ENCODE measurements at regions not wholly inside any gene's neighbourhood (a gene's known extent, or its start where the extent isn't known, plus 50 kb on each side); places are given as distances from the start of the nearest gene placed in this dataset.
"Not testable (repeated sequence)": the region's sequence is repeated elsewhere in the genome, so short reads cannot be mapped to it uniquely, and the experiment has no call there.

DNA sequence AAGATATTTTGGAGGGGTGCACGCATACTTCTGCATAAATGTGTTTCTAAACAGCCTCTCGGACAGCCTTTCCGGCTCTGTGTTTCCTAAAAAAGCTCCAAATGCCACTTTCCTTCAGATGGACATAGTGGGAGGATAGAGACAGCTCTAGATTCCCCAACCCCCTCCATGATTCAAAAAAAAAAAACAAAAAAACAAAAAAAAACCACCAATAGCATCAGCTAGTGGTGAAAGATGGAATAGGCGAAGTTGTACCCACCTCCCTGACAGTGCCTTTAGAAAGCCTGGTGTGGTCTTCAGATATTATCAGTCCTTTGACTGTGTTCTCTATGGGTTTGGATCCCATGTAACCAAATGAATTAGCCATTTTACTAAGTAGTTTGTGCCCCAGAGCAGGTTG is 94.1 kb downstream of the PHETA1 start:
- no peak for DNase-seq (ENCODE audit: low read depth in 3 of 3)

DNA sequence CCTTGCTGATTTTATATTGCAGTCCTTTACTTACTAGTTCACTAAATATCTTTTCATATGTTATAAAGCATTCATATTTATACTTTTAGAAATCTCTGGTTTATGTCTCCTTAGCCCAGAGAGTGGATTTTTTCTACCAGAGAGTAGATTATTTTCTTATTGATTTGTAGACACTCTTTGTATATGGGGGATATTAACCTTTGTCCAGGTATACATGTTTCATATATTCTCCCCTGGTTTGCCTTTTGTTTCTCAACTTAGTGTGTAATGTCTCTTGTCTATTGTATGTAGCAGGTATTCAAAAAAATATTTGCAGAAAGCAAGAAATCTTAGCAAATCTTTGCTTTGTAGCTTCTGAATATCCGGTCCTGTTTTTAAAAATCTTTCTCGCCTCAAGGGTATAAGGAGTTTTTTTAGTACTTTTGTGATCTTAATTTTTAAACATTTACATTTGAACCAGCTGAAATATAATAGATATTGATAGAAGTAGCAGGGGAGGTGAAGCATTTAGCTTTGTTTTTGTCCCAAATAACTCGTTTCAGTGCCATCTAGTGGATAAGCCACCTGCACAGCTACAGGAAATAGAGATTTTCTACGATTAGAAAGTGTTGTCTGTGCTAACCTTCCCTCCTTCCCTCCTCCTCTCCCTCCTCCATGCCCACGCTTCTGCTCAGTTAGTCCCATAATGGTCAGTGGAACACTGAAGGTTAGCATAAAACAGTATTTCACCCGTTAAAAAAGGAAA is 97.0 kb downstream of the PHETA1 start:
- no peak for DNase-seq (ENCODE audit: low read depth in 3 of 3)

GRCh38 chr12:111270774-111271173 is 98.1 kb downstream of the PHETA1 start:
- no peak for DNase-seq (ENCODE audit: low read depth in 3 of 3)

- no peak for DNase-seq (ENCODE audit: low read depth in 3 of 3)
Measured at GRCh38 chr12:111270239-111270638, 98.7 kb downstream of the PHETA1 start.

DNA sequence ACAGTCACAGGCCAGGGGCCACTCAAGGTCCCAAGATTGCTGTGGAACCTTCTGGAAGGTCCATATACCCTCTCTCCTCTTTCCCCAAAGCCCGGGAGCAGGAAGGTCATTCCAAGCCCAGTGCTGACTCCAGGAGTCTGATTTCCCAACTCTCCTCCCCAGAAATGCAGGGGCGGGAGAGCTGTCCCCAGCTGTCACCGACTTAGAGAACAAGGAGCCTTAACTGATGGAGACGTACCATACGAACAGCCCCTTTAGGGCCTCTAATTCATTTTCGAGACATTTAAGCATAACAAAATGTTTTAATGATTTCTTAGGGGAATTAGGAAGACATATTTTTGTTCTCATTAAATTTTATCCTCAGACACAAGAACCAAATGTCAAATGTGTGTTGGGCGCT is 99.2 kb downstream of the PHETA1 start:
- no peak for DNase-seq (ENCODE audit: low read depth in 3 of 3)

GRCh38 chr12:111268738-111269572 is 99.9 kb downstream of the PHETA1 start:
- DNase-seq (ENCODE audit: low read depth in 3 of 3): no peak

DNA sequence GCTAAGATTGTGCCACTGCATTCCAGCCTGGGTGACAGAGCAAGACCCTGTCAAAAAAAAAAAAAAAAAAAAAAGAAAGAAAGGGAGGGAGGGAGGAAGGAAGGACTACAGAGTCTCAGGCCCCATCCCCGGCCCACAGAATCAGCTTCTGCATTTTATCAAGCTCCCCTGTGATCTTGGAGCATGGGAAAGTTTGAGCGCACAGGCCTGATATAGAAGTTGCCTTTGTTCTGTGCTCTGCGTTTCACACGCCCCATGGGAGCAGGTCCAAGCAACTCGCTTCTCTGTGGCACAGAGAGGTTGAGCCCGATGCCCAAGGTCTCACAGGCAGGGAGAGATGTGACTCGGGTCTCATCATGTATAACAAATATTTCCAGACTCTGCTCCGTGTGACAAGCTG is 101.8 kb downstream of the PHETA1 start:
- DNase-seq (ENCODE audit: low read depth in 3 of 3): no peak

DNA sequence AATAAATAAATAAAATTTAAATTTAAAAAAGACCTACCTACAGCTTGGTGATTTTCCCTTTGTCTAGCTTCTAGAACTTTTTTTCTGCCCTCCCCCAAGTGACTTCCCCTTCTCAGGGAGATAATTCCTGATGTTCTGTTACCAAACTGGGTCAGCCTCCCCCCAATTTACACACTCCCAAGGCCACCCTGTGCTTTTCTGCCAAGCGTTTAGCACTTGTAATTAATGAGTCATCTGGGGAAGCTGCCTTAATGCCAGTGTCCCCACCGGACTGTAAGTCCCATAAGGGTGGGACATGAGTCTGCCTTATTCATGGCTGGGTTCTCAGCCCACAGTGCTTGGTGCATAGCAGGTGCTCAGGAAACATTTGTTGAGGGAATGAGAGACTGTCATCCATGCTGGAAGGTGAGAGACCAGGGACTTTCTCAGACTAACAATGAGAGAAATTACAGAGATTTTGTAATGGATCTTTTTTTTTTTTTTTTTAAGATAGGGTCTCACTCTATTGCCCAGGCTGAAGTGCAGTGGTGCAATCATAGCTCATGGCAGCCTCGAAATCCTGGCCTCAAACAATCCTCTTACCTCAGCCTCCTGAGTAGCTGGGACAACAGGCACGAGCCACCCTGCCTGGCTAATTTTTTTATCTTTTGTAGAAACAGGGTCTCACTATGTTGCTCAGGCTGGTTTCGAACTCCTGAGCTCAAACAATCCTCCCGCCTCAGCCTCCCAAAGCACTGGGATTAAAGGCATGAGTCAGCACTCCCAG is 106.8 kb downstream of the PHETA1 start:
- DNase-seq (ENCODE audit: low read depth in 3 of 3): no peak

GRCh38 chr12:111260732-111261131 is 108.2 kb downstream of the PHETA1 start:
- no peak for DNase-seq (ENCODE audit: low read depth in 3 of 3)

DNA sequence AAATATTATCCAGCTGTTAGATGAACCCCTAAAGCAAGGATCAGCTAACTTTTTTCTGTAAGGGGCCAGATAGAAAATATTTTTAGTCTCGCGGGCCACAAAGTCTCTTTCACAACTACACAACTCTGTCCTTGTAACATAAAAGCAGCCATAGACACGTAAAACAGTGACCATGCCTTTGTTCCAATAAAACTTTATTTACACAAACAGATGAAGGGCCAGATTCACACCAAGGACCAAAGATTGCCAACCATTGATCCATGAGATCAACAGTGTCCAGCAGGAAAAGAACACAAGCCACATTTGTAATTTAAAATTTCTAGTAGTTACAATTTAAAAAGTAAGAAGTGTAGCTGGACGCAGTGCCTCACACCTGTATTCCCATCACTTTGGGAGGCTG is 109.7 kb downstream of the PHETA1 start:
- no peak for DNase-seq (ENCODE audit: low read depth in 3 of 3)

DNA sequence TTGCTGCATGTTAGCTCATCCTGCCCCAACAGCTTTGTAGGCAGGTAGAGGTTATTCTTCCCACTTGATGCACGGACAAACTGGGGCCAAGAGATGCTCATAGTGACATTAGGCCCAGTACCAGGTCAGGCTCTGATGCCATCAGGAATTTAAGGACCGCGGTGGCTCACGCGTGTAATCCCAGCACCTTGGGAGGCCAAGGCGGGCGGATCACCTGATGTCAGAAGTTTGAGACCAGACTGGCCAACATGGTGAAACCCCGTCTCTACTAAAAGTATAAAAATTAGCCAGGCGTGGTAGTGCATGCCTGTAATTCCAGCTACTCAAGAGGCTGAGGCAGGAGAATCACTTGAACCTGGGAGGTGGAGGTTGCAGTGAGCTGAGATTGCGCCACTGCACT is 110.8 kb downstream of the PHETA1 start:
- not testable (repeated sequence) for DNase-seq (ENCODE audit: low read depth in 3 of 3)

DNA sequence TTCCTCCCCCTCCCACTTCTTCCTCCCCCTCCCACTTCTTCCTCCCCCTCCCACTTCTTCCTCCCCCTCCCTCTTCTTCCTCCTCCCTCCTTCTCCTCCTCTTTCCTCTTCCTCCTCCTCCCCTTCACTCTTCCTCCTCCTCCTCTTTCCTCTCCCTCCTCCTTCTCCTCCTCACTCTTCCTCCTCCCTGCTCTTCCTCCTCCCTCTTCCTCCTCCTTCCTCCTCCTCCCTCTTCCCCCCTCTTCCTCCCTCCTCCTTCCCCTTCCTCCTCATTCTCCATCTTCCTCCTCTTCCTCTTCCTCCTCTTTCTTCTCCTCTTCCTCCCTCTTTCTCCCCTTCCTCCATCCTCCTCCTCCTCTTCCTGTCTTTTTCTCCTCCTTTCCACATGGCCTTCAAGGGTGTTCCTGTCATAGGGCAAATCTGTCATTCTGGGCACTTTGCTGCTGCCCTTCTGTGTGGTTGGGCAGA is 111.4 kb downstream of the PHETA1 start:
- DNase-seq (ENCODE audit: low read depth in 3 of 3): no peak

DNA sequence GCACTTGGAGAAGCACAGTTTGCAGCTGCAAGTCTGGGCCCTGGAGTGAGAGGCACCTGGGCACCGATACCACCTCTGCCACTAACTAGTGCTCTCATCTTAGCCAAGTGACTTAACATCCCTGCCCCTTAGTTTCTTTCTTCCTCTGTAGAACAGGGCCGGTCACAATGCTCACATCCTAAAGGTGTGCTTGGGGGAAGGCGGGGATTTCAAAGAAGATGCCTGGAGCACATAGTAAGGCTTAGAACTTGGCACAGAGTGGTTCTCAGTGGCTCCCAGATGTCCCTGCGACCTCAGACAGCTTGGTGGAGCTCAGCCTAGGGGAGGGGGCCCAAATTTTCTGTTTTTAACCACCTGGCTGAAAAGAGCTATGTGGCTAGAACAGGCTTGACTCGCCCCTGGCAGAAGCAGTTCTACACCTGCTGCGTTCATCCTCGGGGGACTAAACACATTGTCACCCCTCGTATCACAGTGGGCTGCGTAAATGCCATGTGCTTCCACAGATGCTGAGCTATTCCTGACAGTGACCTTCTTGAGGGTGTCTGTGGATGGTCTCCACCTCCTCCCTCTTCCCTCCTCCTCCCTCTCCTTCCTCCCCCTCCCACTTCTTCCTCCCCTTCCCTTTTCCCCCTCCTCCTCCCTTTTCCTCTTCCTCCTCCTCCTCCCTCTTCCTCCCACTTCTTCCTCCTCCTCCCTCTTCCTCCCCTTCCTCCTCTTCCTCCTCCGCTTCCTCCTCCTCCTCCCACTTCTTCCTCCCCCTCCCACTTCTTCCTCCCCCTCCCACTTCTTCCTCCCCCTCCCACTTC is 112.1 kb downstream of the PHETA1 start:
- no peak for DNase-seq (ENCODE audit: low read depth in 3 of 3)

DNA sequence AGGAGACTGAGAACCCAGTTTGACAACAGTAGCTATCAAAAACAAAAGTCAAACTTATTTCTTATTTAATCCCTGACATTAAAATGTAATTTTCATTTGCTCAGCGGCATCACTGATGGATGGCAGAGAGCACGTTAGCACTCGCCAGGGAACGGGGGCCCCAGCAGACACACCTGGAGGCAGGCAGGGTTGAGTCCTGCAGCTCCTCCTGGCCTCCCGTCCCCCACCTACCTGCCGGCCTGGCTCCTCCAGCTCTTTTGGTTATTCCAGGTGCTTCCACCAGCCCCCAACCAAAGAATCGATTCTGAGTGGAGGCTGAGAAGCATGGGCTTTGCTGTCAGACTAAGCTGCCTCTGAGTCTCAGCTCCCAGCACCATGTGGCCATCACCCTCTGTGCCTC is 113.6 kb downstream of the PHETA1 start:
- DNase-seq (ENCODE audit: low read depth in 3 of 3): no peak

GRCh38 chr12:111254106-111254505 is 114.8 kb downstream of the PHETA1 start:
- DNase-seq (ENCODE audit: low read depth in 3 of 3): no peak

DNA sequence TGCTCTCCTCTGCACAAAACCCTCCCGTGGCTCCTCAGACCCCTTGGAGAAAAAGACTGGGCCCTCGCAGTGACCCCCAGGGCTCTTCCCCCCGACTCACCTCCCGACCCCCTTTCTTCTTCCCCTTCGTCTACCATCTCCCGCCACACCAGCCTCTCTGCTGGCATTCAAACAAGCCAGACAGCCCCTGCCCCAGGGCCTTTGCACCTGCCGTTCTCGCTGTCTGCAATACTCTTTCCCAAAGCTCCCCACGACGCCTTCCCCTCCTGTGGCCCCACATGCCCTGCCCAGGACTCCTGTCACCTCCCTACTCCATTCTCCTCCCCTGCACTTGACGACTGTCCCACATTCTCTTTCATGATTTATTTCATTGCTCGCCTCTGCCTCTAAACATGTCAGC is 115.7 kb downstream of the PHETA1 start:
- DNase-seq (ENCODE audit: low read depth in 3 of 3): no peak

GRCh38 chr12:111251787-111252186 is 117.1 kb downstream of the PHETA1 start:
- no peak for DNase-seq (ENCODE audit: low read depth in 3 of 3)

DNA sequence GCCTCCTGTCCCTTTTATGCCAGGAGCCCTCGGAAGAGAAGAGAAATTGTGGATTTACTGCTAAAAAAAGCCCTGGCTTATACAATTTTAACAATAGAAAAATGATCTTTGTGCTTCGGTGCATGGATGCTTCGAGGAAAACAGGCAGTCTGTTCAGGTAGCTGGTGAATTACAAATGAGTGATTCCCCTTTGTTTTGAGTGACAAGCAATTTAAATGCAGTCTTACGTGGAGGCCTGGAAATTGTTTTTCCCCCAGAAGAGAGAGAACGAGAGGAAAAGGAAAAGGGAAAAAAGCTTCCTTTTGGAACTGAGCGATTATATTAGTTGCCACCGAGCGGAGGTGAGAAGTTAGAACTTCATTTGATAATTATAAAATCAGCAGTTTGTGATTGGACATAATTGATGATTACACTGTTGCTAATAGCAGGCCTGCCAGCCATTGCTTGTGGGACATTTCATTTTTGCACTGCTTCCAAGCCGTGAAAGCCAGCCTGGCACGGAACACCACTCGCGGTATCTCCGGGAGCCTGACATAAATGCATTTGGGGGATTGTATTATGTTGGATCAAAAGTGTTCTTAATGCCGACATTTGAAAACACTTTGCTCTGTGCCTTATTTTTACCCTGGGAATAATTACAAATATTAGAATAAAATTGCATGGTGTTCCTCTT is 117.7 kb downstream of the PHETA1 start:
- no peak for DNase-seq (ENCODE audit: low read depth in 3 of 3)

DNA sequence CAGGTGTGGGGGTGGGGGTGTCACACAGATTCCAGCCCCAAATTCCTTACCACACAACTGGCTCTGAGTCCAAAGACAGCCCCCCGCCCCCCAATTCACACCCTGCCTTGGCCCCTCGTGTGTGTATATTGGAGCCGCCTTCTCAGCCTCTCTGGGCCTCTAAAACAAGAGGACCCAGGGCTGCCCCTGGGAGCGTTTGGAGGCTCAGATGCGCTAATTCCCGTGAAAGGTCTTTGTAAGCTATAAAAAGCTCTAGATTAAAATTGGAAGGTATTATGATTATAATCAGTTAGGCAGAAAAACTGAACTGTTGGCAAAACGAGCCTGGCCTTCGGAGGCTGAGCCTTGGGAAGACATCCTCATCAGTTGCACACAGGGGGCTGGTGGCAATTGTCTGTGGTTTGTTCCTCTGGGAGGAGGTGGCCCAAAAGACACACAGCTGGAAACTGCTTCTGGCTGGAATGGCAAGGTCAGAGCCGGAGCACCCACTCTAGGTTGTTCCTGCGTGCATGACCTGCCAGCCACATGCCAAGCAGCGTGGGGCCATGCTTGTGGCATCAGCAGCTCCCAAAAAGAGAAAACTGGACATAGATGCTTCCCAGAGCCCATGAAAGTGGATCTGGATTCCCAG is 118.5 kb downstream of the PHETA1 start:
- DNase-seq (ENCODE audit: low read depth in 3 of 3): no peak

DNA sequence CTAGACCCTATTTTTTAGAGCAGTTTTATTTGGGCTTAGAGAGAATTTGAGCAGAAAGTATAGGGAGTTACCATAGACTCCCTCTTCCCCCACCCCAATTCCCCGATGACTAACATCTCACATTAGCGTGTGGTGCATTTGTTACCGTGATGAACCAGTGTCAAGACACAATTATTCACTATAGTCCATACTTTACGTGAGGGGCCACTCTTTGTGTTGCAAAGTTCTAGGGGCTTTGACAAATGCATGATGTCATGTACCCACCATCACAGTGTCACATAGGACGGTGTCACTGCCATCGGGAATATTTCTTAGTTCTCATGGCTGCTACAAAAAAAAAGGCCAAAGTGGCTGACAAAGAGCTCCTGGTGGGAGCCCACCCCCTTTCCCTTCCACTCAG is 119.1 kb downstream of the PHETA1 start:
- no peak for DNase-seq (ENCODE audit: low read depth in 3 of 3)

GRCh38 chr12:111249018-111249370 is 119.9 kb downstream of the PHETA1 start:
- no peak for DNase-seq (ENCODE audit: low read depth in 3 of 3)

All from stimulated activated CD4-positive, alpha-beta T cell treated with anti-CD3 and anti-CD28 coated beads, TNF-alpha, amount 100 ng/mL, for 4 hours (primary cell).